Activated CD4-positive, alpha-beta T cell treated with anti-CD3 and anti-CD28 coated beads, Interleukin-10, Interleukin-2, amounts not matched to agents 100 ng/mL and 50 ng/mL, durations not matched to agents 16 hours and 8 hours (primary cell): ENCODE measurements at regions not wholly inside any gene's neighbourhood (a gene's known extent, or its start where the extent isn't known, plus 50 kb on each side); places are given as distances from the start of the nearest gene placed in this dataset.
"Not testable (repeated sequence)": the region's sequence is repeated elsewhere in the genome, so short reads cannot be mapped to it uniquely, and the experiment has no call there.

Source experiments
- DNase-seq: peaks from one replicate; pipeline ENCODE4 v3.0.0-alpha.2; 2020

GRCh38 chr7:96831446-96831845 is 121.8 kb upstream of the SEM1 start:
- DNase-seq: no peak

DNA sequence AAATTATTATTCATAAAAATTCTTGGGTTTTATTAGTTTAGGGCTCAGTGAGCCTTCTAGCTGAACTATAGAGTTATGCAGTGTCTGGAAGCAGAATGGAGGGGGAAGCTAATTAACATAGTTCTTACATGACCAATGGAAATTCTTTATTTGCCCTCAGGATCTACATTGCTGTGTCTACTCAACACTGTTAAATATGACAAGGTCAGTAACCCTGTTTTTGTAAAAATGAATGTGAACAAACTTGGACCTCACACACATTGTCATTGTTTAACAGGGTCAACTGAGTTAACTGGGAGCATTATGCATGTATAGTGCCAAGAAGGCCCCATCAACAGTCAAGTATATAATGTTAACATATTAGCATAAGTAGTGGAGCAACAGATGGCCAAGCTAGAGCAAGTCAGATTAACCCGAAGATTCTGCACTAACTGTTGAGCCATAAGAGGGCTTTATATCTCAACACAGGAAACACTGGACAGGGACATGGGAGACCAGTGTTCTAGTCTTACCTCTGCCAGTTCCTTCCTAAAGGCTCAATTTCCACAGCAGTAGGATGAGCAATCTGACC is 122.5 kb upstream of the SEM1 start:
- no peak for DNase-seq

- no peak for DNase-seq
These were observed 124.2 kb upstream of the SEM1 start for GRCh38 chr7:96833676-96834453.

DNA sequence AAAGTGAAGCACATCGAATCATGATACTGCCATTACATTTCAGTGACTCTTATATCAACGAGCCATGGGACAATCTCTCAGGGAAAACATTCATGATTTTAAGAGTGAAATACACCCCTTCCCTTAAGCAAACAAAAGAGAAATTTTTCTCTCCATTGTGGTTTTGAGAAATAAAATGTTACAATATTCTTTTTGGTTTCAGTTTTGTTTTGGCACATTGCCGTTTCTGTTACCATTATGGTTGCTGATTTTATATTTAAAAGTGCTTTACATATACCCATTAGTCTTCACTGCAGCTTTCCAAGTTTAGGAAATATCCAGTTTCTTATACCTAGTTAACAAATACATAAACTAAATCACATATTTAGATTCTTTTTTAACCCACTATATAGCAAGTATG is 126.8 kb upstream of the SEM1 start:
- DNase-seq: no peak

- peak; percentile 82 for DNase-seq
These were observed 127.9 kb upstream of the SEM1 start for GRCh38 chr7:96837593-96837992.

GRCh38 chr7:96838481-96838880 is 128.8 kb upstream of the SEM1 start:
- DNase-seq: no peak

DNA sequence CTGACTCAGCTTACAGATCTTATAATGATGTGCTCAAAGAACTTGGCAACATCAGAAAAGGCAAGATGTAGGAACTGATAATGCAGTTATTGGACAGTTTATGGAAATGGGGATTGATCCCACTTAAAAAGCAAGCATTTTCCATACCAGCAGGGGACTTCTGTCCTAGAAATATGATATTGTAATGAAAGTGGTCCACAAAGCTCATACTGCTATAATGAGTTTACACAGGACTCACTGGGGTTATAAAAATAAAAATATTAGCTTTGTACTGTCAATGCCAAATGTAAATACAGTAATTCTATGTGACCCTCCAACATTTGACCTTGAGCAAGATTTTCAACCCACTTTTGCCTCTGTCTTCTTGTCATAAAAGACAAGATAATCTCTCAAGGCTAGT is 145.5 kb upstream of the SEM1 start:
- no peak for DNase-seq

DNA sequence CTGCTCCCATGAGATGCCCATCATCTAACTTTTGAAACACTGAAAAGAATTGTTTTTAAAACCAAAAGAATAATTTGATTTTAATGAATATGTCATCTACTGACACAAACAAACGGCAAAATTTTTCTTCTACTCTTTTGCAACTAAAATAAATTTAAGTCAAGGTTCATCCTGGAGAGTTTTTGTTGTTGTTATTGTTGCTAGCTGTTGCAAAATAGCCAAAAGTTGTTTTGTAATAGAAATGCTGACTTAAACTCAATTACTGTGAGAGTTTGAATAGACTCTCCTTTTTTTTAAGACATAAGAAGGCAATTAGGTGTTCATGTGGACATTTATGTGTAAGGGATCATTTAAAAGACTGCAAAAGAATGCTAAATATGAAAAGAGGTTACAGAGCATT is 146.0 kb upstream of the SEM1 start:
- DNase-seq: no peak

- DNase-seq: no peak
These were observed 135.8 kb upstream of the DLX6 start for GRCh38 chr7:96869538-96869937.

DNA sequence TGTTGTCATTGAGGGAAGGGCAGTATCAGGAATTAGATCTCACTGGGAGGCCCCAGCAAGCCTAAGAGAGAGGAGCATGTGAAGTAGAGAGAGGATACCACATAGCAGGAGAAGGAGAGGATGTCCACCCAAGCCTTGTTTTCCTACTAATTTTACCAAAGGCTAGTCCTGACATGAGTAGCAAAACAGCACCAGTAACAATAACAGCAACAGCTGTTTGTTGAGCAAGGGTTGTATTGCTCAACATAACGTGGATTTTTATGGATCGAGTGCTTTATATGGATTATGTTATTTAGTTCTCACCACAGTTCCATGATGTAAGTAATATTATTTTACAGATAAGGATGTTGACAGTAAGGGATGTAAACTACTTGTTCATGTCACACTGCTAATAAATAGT is 135.2 kb upstream of the DLX6 start:
- DNase-seq: no peak

DNA sequence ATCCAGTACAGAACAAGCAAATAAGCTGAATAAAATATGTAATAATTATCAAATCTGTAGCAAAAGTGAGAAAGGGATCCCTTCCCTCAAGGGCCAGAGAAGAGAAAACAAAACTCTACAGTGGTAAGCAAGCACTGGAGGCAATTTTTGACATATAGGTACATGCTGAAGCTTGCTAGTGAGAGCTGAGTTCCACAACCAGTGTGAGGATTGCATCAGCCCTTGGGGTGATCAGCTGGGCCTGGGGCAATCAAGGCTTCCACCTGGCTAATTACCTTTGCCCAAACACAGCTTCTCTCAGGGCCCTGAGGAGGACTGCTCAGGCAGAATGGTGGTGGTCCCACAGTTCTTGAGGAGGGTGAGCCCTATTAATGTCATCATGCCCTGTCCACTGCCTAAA is 134.4 kb upstream of the DLX6 start:
- DNase-seq: no peak

GRCh38 chr7:96887426-96887825 is 117.9 kb upstream of the DLX6 start:
- DNase-seq: no peak

DNA sequence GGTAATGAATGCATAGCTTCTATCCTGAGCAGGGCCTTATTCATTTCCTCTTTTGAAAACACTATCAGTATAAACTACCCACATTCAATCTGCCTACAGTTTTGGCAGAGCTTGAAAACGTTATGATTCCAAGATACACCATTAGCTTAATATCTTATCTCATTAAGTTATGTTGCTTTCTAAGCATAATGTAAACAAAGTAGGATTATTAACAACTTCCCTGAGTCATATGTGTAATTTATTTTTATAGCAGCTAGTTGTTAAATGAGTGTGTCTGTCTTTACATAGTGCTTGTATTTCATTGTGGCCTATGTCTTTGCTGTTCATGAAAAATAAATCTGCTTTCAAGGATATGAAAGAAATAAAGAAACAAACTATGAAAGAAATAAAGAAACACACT is 106.2 kb upstream of the DLX6 start:
- DNase-seq: no peak

GRCh38 chr7:96901822-96902445 is 103.4 kb upstream of the DLX6 start:
- DNase-seq: no peak

GRCh38 chr7:96903906-96904305 is 101.4 kb upstream of the DLX6 start:
- no peak for DNase-seq

- DNase-seq: no peak
These were observed 94.9 kb upstream of the DLX6 start for GRCh38 chr7:96910486-96910885.

DNA sequence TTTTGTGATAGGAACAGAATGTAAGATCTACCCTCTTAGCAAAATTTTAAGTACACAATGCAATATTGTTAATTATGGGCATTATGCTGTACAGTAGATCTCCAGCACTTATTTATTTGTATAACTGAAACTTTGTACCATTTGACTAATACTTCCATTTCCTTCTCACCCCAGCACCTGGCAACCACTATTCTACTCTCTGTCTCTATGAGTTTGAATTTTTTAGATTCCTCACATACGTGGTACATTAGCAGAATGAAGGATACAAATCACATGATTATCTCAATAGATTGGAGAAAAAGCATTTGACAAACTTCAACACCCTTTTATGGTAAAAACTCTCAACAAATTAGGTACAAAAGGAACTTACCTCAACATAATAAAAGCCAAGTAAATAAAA is 90.3 kb upstream of the DLX6 start:
- DNase-seq: no peak

DNA sequence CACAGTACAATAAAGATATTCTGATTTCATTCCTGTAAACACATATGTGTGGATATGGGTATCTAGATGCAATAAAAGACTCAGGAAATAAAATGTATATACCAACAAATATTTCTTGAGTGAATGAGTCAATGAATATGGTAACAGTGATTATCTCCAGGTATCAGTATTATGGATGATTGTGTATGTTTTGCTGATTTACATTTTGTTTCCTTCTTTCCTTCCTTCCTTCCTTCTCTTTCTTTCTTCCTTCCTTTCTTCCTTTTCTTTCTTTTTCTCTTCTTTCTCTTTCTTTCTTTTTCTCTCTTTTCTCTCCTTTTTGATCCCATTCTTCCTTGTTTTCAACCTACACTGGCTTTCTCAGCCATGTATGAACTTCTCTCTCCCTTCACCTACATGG is 85.3 kb upstream of the DLX6 start:
- DNase-seq: no peak

DNA sequence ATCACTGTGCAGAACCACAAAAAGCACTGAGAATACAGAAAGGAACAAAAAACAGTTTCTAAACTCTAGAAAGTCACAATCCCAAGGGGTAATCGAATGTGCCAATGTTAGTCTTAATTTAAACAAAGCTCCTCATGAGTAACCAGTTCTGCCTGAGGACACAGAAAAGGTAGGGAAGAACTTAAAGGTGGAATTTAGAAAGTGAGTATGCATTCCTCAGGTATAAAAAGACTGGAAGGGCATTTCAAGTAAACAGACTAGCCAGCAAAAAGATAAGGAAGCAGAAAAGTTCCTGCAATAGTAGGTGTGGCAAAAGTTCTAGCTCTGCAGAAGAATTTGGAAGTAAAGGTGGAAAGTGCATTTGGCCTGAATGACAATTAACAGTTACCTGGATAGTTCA is 84.6 kb upstream of the DLX6 start:
- DNase-seq: no peak

GRCh38 chr7:96921231-96921630 is 84.1 kb upstream of the DLX6 start:
- no peak for DNase-seq

- DNase-seq: no peak
These were observed 83.6 kb upstream of the DLX6 start for GRCh38 chr7:96921771-96922170.

DNA sequence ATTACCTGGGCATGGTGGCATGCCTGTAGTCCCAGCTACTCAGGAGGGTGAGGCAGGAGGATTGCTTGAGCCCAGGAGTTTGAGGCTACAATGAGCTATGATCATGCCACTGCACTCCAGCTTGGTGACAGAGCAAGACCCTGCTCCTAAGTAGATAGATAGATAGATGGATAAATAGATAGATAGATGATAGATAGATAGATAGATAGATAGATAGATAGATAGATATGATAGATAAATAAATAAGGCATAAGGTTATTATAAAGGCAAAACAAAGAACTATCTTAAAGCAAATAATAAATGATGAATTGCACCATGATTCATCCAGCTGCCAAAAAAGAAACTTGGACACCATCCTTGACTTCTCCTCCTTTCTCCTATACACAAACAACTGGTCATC is 82.0 kb upstream of the DLX6 start:
- DNase-seq: not testable (repeated sequence)

- DNase-seq: no peak
These were observed 78.2 kb upstream of the DLX6 start for GRCh38 chr7:96927131-96927530.

- DNase-seq: no peak
These were observed 76.4 kb upstream of the DLX6 start for GRCh38 chr7:96928965-96929364.

DNA sequence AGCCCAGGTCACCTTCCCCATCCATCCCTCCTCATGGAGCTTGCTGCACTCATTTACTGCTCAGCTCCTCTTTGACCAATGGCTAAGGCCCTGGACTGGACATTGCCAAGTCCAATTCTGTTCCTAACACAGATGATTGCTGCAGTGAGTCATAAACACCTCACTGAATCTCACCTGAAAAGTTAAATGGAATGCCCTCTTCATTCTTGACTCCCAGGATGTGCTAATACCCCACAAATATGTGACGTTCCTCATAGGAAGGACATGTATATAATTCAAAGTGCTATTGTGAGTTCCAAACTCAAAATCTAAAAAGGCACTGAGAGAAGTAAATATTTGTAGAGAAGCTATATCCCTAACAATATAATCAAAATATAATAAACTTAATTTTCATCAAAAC is 73.5 kb upstream of the DLX6 start:
- DNase-seq: no peak
